GM03348 (cell line): ENCODE measurements at regions not wholly inside any gene's neighbourhood (a gene's known extent, or its start where the extent isn't known, plus 50 kb on each side); places are given as distances from the start of the nearest gene placed in this dataset.
"Not testable (repeated sequence)": the region's sequence is repeated elsewhere in the genome, so short reads cannot be mapped to it uniquely, and the experiment has no call there.

Experiments used
- DNase-seq: peaks from one replicate; pipeline ENCODE4 v3.0.0; 2012; ENCODE audit warnings: low spot score

DNA sequence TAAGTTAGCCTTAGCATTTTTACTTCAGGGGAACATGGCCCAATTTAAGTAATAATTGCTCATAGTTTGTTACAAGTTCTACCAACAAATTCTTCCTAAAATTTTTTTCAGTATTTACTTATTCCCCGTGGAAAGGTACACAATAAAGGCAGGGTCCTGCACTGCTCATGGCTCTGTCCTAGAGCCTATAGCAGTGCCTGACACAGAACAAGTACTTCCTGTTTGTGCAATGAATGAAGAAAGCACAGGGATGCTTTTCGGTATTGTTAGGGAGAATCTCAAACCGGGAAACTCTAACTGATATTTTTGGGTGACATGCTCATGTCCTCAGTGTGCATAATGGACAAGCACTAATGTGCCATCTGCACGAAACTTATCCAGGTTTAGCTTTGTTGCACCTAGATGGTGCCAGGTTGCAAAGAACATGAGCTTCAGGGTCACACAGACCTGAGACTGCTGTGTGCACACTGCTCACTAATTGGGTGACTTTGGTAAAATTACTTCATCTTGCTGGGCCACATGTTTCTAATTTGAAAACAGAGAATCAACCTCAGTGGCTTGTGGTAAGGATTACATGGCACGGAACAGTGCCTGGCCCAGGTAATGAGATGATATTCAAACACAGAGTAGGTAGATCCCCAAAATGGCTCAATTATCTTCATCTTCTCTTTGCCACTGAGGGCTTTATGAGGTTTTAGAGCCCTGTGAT lies 175.8 kb upstream of the NPY2R start:
- no peak for DNase-seq

DNA sequence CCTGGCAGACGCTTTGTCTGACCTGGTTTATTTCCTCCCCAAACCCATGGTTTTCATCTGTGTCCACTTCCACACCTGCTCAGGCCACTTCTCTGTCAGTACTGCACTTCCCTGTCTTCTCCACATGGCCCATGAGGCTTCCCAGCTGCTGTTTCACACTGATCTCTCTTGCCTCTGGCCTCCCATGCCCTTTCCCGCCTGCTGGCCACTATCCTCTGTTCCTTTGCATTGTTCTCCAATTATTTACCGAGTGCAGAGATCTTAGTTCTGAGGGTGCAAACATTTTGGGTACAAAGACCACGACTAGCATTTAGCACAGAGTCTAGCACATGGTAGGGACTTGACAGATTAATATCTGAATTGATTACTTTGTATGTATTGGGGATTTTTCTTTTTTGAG lies 174.8 kb upstream of the NPY2R start:
- DNase-seq, result no peak

DNA sequence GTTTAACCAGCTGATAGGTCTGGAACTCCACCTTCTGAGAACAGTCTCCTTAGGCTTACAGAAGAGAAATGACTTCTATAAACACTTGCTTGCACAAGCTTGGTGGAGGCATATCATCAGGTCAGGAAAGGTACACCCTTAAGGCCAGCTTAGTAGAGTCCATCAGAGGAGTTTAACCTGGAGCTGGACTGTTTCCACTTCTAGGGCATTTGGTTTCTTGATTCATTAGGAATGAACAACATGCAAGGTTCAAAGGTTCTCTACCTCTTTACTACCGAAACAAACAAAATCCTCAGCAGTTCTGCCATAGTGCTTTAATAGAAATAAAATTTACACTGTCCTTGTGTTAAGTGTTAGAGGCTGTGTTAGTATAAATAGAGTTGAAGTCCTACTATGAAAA lies 171.4 kb upstream of the NPY2R start:
- DNase-seq, result no peak

DNA sequence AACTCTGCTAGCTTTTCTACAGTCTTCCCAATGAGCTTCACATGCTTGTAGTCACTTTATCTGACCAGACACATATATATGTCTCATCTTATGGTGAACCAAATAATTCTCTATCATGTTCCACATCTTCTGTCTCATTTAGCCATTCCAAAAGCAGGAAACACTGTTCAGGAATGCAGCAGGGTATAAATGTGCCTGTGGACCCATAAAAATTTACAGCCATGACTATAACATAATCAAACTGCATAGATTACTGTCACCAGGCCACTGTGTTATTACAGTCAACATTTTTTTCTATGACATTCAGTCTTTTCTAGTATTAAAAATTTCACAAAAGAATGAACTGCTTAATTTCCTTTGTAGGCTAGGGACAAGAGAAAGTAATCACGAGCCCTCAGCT lies 170.0 kb upstream of the NPY2R start:
- DNase-seq, result no peak

DNA sequence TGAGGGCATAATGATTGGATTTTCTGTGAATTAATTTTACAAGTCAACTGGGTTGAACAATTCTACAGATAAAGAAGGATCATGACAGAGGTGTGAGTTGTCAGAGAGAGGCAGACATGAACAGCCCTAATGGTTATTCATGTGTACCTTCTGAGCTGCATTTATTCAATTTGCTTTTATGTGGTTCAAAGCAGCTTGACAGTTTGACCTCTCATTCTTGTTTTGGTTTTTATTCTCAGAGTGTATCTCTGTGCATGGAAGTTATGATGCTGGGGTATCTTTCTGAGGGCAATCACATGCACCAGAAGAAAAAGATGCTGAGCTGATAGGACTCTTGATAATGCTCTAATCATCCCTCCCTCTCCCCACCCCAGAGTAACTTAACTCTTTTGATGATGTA lies 169.3 kb upstream of the NPY2R start:
- DNase-seq, result no peak

DNA sequence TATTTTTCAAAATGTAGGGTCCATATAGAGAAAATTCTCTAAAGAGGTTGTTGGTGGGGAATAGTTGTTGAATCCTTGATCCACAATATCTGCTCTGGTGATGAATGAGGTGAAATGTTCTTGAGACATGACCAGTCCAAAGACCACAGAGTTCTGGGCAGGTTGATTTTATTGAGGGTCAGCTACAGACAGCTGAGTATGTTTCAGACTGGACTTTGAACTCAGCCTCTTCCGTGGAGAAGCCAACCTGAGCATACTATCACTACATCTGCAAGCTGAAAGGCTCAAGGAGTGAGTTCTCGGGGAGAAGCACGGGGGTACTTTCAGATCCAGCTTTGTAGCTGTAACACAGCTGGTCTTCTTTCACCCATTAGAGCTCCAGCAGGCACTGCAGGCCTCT lies 168.4 kb upstream of the NPY2R start:
- no peak for DNase-seq

DNA sequence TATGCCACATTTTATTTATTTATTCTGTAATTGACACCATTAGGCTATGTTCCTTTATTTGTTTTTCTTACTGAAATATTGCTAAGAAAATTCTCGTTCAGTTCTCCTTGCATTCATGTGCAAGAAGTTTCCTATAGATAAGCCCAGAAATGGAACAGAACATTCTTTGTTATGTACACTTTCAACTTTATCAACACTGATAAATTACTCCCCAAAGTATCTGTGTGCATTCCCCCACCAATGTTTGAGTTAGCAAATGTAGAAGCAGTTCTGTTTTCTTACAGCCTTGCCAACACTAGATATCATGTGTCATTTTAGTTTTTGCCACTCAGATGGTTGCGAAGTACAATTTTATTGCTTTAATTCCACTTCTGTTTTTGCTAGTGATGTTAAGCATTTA lies 166.4 kb upstream of the NPY2R start:
- DNase-seq, result no peak

DNA sequence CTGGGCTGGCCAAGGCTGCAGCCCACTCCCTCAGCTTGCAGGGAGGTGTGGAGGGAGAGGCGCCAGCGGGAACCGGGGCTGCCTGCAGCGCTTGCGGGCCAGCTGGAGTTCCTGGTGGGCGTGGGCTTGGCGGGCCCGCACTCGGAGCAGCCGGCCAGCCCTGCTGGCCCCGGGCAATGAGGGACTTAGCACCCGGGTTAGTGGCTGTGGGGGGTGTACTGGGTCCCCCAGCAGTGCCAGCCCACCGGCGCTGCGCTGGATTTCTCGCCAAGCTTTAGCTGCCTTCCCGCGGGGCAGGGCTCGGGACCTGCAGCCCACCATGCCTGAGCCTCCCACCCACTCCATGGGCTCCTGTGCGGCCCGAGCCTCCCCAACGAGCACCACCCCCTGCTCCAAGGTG lies 164.2 kb upstream of the NPY2R start:
- not testable (repeated sequence) for DNase-seq

DNA sequence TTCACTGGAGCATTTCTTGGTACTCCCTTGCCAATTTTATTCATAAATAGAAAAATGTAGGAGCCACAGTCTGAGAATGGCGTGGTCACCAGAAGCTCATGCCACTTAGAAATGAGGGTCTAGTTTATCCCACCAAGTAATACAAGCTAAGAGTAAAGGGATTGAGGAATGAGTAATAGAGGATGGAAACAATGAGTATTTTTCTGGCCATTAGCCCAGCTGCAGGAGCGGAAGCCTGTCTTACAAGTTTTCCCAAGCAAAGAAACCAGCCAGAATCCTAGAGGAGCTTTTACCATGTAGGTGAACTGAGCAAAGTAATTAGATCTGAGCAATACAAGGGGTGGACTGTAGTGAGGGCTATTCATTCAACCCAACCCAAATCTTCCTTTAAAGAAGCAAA lies 160.7 kb upstream of the NPY2R start:
- DNase-seq, result peak; percentile 6

DNA sequence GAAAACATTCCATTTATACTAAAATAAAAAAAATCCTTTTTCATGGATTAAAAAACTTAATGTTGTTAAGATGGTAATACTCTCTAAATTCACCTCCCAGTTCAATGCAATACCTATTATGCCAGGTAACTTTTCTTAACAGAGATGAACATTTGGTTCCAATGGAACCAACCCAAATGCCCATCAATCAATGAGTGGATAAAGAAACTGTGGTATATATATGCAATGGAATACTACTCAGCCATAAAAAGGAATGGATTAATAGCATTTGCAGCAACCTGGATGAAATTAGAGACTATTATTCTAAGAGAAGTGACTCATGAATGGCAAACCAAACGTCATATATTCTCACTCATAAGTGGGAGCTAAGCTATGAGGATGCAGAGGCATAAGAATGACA lies 154.4 kb upstream of the NPY2R start:
- DNase-seq, result not testable (repeated sequence)

DNA sequence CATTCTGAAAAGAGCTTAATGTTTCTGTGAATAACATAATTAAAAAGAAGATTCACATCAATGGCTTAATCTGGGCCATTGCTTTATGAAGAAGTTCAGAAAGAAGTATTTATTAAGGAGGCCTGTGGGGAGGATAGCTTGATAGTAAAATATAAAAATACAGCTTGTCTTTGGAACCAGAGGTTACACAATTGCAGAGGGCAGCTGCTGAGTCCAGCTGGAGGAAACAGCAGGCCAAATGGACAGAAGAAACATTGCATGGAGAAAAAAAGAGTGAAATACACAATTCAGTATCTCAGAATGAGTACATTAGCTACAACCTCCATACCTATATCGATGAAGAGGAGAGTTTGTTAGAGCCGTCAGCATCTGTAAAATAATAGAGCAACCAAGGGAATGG lies 148.0 kb upstream of the NPY2R start:
- DNase-seq, result no peak

DNA sequence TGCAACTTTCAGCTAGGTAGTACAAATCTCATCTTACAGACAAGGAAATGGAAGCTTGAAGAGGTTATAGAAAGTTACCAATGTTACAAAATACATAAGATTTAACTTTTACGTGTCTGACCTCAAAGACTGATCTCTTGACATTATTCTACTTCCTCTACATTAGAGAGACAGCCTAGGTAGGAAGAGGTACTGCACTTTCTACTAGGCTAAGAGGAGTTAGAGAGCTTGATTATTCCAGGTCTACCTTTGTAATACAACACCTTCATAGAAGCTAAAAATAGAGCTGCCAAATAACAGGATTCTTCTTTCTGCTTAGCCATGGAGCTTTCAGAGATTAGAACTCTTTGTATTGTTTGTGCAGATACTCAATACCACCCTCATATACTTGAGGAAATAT lies 147.6 kb upstream of the NPY2R start:
- no peak for DNase-seq

DNA sequence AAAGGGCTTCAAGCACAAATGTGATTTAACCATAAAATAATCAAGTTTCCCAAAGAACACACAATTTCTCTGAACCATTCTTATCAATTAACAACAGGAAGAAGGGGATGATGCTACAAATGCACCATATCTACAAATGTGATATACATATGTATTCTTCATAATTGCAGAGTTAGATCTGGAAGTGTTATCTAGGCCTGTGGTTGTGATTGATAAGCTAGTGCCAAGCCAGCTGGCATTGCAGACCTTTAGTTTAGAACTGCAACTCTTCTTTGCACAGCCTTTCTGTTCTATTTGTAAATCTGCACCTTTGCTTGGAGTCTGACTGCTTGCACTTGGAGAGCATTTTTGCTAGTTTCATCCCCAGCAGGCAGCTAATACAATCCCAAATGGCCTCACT lies 145.5 kb upstream of the NPY2R start:
- DNase-seq, result no peak

DNA sequence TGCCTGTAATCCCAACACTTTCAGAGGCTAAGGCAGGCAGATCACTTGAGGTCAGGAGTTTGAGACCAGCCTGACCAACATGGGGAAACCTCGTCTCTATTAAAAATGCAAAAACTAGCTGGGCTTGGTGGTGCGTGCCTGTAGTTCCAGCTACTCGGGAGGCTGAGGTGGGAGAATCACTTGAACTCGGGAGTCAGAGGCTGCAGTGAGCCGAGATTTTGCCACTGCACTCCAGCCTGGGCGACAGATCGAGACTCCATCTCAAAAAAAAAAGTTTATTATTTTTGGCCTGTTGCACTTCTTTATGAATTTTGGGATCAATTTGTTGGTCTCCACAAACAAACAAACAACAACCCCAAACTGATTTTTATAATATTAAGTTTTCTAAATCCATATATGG lies 143.5 kb upstream of the NPY2R start:
- not testable (repeated sequence) for DNase-seq

DNA sequence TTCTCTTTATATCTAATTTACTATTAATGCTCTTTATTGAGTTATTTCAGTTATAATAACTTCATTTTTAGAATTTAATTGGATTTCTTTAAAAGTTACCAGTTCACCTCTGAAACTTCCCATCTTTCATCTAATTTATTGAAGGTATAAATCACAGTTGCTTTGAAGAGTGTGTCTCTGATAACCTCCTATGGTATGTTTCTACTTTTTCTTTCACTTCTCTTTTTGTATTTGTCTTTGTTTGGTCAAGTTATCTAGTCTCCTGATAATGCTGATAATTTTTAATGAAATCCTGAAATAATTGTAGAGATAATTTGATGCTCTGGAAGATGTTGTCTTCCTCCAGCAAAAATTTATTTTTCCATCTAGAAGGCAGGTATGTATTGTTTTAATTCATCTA lies 141.6 kb upstream of the NPY2R start:
- DNase-seq, result no peak

DNA sequence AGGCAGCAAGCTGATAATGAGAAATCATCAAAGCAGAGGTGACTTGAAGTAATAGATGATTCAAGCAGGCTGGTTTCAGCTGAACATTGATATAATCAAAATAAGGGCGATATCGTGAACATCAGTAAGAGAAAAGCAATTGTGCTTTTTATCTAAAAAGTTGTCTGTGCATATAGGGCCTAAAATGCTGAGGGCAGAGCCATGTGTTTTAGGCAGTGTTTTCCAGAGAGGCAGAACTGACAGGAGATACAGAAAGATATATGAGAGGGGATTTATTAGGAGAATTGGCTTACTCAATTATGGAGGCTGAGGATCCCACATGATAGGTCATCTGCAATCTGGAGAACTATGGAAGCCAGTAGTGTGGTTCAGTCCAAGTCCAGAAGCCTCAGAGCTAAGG lies 136.5 kb upstream of the NPY2R start:
- DNase-seq, result no peak

DNA sequence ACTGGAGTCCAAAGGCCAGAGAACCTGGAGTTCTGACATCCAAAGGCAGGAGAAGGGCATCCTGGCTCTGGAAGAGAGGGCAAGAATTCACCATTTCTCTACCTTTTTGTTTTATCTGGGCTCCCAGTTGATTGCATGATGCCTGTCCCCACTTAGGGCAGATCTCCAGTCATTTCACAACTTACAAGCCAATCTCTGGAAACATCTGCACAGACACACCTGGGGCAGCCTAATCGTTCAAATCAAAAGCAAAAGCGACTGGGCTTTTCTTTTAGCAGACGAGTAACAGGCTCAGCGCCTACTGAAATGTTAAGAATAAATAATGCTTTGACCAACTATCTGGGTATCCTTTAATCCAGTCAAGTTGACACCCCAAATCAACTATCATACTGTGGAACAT lies 136.0 kb upstream of the NPY2R start:
- DNase-seq, result no peak

DNA sequence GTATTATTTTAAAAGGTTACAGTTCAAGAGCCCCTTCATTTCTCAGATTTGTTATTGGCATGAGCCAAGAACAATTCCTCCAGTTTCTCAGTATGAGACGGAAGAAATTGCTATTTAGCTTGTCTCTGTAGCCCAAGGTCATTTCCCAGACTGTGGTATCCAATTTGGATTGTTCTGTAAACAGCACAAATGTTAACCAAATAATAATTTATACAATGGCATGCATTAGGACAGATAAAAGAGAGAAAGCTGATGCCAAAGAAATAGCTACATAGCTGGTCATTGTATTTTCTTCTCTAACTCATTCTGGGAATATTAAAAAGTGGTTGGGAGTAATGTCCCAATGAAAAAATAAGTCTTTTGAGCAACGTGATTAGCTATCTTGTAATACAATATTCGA lies 134.6 kb upstream of the NPY2R start:
- no peak for DNase-seq

DNA sequence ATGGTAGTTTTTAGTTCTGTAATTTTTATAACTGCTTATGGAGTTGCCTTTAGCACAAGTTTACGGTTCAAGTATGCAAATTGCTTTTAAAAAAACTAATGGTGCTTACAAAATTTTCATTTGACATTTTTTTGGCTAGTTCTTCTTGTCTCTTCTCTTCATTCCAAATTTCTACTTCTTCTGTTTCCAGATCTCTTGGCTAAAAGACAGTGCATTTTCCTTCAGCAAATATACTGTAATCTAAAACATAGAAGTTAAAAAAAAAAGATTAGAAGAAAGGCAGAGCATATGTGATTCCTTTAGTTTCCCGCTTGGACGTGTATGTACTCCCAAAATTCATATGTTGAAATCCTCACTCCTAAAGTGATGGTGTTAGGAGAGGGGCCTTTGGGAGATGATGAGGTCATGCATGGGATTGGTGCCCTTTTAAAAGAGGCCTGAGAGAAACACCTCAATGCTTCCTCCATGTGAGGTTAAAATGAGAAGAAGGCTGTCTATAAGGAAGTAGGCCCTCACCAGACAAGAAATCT lies 132.1 kb upstream of the NPY2R start:
- no peak for DNase-seq

DNA sequence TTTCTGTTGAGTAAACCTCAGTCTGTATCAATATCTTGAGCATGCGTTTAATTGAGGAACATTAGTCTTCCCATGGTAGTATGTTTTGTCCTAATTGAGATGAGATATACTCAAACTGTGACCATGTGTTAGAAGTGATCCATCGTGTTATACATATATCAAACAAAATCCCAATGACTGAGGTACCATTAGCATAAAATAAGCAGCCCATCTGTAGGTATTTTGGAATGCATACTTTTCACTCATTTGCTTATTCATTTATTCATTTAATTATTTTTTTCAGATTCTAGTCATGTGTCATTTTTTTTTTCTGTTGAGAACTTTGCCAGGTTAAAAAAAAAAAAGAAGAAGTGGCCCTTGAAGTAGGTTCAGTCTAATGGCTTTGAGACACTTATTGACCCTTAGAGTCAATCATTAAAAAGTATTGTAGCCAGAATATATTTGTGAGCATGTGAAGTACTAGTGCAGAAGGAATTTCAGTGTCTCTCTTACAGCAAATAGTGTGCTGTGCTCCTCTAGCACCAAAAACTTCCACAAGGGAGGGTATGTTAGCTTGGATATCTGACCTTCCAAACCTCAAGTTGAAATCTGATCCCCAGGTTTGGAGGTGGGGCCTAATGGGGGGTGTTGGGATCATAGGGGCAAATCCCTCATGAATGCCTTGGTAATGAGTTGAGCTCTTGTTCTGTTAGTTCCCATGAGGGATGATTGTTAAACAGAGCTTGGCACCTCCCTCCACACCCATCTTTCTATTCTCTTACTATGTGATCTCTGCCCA lies 130.8 kb upstream of the NPY2R start:
- DNase-seq, result no peak

DNA sequence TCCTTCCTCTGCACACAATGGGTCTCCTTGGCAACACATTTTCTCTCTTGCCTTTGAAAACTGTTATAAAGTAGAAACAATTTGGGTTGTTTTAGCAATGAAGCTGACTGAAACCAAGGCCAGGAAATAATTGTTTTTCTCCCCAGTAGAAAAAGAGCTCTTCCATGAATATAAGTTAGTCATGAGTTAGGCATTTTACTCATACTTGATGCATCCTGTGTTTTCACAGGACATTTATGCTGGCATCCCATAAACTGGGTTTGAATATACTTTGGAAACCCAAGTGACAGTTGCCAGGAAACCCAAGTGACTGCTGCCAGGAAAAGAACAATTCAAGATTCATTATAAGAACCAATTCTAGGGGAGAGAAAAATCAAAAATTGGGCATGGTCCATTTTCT lies 128.6 kb upstream of the NPY2R start:
- DNase-seq, result peak; percentile 16

DNA sequence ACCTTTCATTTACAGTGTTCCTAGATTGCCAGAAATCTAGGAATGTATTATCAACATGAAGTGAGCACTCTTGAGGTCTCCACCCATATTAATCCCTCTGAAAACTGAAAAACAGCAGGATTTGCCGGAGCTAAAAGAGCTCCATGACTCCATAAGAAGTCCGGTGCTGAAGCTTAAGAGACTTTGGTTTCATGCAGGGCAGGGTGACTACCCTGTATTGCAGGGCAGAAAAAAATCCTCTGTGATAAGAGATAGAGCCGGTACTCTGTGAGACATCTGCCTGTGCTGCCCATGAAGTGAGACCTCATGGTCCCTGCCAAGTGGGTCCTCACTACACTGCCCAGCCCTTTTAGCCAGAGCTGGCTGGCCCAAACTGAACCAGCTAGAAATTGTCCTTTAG lies 127.2 kb upstream of the NPY2R start:
- DNase-seq, result no peak

DNA sequence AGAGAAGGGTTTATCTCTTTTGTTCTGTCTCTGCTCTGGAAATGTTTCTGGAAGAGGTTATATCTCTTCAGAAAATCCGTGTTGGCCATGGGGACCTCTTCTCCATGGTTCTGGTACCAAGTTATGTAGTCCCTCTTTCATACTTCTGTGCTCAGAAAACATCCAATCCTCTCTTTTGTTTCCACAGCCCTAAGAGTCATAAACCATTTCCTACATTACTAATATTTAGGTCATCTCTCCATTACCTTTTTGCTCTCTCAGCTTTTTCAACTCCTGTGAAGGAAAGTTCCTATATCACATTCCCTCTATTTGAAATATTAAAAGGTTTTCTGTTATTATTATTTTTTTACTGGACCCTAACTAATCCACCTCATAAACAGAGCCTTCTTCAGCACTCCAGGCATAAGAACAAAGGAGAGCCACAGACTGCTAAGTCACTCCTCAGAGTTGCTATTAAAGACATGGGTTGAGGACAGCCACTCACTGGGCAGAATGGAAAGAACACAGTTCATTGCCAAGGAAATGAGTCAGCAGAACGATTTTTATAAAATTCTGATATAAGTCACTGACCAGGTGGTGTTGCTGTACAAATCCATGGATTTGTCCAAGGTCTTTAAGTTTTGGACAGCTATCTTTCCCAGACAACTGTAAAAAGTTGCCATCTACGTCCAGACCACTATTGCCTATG lies 122.4 kb upstream of the NPY2R start:
- DNase-seq, result peak; percentile 6
